K562 (cell line): ENCODE measurements at regions not wholly inside any gene's neighbourhood (a gene's known extent, or its start where the extent isn't known, plus 50 kb on each side); places are given as distances from the start of the nearest gene placed in this dataset.

Experiments used
- ARID2 ChIP-seq: fragments of 450-650 bp; IDR thresholded peaks from 2 replicates; pipeline ENCODE4 v1.6.1; 2017; ENCODE audit warnings: antibody characterized with exemption, mild to moderate bottlenecking
- BDP1 ChIP-seq: IDR thresholded peaks from 3 replicates; pipeline ENCODE4 v1.6.1; 2011; ENCODE audit not compliant: insufficient read length, insufficient read depth
- HDAC2 ChIP-seq: fragments of 450-650 bp; IDR thresholded peaks from 2 replicates; pipeline ENCODE4 v1.6.1; 2016; ENCODE audit warnings: mild to moderate bottlenecking
- HMGXB4 ChIP-seq: sonication (generic); formaldehyde crosslinking; IDR thresholded peaks from 2 replicates; pipeline ENCODE4 v1.8.1; 2023; ENCODE audit warnings: mild to moderate bottlenecking, missing genetic modification reagents
- HNRNPLL ChIP-seq: fragments of 200-400 bp; formaldehyde crosslinking; IDR thresholded peaks from 2 replicates; pipeline ENCODE4 v1.6.1; 2017; ENCODE audit warnings: low read length, low read depth, mild to moderate bottlenecking; ENCODE audit not compliant: poor library complexity, severe bottlenecking
- PHB ChIP-seq: fragments of 250-450 bp; sonication (Bioruptor Pico); IDR thresholded peaks from 2 replicates; pipeline ENCODE4 v1.5.0; 2021
- TCF3 ChIP-seq: sonication (generic); formaldehyde crosslinking; IDR thresholded peaks from 2 replicates; pipeline ENCODE4 v1.4.0; 2020; ENCODE audit warnings: mild to moderate bottlenecking, missing genetic modification reagents
- ZNF79 ChIP-seq: fragments of 250-450 bp; sonication (Bioruptor Pico); IDR thresholded peaks from 2 replicates; pipeline ENCODE4 v1.4.0; 2020; ENCODE audit warnings: low read depth, mild to moderate bottlenecking, moderate library complexity

GRCh38 chr5:24773261-24773660 is 128.5 kb upstream of the CDH10 start:
- no peak for TF ChIP-seq BDP1
- TF ChIP-seq HNRNPLL, result no peak
- no peak for TF ChIP-seq TCF3
- TF ChIP-seq PHB (CRISPR knock-in tag), result no peak
- no peak for TF ChIP-seq HDAC2
- no peak for TF ChIP-seq ZNF79 (CRISPR knock-in tag)
- TF ChIP-seq HMGXB4 (CRISPR knock-in tag), result no peak
- no peak for TF ChIP-seq ARID2
